Left ventricle myocardium inferior (tissue), 1 donor: ENCODE measurements at regions not wholly inside any gene's neighbourhood (a gene's known extent, or its start where the extent isn't known, plus 50 kb on each side); places are given as distances from the start of the nearest gene placed in this dataset.
A peak's percentile ranks its signal among the peaks of the same experiment; 100 is the strongest.

Experiments used
- DNase-seq: peaks from one replicate; pipeline ENCODE4 v3.0.0-alpha.2; 2020
- H3K27ac ChIP-seq: fragments of 200-600 bp; replicated peaks from 2 replicates; pipeline ENCODE4 v1.8.0; 2021
- H3K27me3 ChIP-seq: fragments of 200-600 bp; 2 replicates; pipeline ENCODE4 v1.8.0; 2021; ENCODE audit warnings: low read depth
- H3K36me3 ChIP-seq: fragments of 200-600 bp; 2 replicates; pipeline ENCODE4 v1.8.0; 2021
- H3K4me1 ChIP-seq: fragments of 200-600 bp; 2 replicates; pipeline ENCODE4 v1.8.0; 2021
- H3K4me3 ChIP-seq: fragments of 200-600 bp; 2 replicates; pipeline ENCODE4 v1.8.0; 2021; ENCODE audit warnings: mild to moderate bottlenecking, moderate library complexity
- H3K9me3 ChIP-seq: fragments of 200-600 bp; replicated peaks from 2 replicates; pipeline ENCODE4 v1.8.0; 2021
- intact Hi-C: fragments of 100-400 bp; cut with micrococcal nuclease; formaldehyde crosslinking; loops from one replicate; pipeline ENCODE4 v1.11.0; 2022
- TF ChIP-seq, protein P1 (sequence below): fragments of 200-600 bp; IDR thresholded peaks from 2 replicates; pipeline ENCODE4 v1.8.0; 2021; ENCODE audit warnings: antibody characterized with exemption, mild to moderate bottlenecking, borderline replicate concordance
- donor health status: DM: no; HTN: yes; CAD: no; lungs with severe emphysema.

DNA sequence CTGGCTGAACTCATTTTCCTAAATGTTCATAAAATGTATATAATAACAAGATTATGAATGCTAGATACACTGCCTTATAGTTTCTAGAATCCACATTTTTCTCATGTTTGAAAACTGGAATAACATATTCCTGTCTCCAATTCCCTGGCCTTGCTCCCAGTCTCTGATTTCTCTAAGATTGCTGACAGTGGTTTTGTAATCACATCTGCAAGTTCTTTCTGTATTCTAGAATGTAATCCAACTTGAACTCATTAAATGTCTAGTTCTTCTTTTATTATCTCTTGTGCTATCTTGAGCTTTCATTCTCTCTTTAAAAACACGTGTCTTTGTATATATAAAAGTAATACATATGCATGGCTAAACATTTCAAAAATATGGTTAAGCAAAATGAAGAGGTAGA lies 215.2 kb upstream of the ADAMTS9 start:
- H3K9me3 ChIP-seq, result no peaks in the 10 kb centered on the region
- H3K4me3 ChIP-seq, result no peak overlapping the region
- DNase-seq, result no peak
- peaks cover 80% of the 10 kb centered on the region for H3K4me1 ChIP-seq
- TF ChIP-seq, protein P1, sequence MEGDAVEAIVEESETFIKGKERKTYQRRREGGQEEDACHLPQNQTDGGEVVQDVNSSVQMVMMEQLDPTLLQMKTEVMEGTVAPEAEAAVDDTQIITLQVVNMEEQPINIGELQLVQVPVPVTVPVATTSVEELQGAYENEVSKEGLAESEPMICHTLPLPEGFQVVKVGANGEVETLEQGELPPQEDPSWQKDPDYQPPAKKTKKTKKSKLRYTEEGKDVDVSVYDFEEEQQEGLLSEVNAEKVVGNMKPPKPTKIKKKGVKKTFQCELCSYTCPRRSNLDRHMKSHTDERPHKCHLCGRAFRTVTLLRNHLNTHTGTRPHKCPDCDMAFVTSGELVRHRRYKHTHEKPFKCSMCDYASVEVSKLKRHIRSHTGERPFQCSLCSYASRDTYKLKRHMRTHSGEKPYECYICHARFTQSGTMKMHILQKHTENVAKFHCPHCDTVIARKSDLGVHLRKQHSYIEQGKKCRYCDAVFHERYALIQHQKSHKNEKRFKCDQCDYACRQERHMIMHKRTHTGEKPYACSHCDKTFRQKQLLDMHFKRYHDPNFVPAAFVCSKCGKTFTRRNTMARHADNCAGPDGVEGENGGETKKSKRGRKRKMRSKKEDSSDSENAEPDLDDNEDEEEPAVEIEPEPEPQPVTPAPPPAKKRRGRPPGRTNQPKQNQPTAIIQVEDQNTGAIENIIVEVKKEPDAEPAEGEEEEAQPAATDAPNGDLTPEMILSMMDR, result no peak
- intact Hi-C loops, result no loop called here
- H3K27ac ChIP-seq, result peak overlapping the region; percentile 91
- H3K36me3 ChIP-seq, result no peaks in the 10 kb centered on the region
- H3K27me3 ChIP-seq, result no peaks in the 10 kb centered on the region

DNA sequence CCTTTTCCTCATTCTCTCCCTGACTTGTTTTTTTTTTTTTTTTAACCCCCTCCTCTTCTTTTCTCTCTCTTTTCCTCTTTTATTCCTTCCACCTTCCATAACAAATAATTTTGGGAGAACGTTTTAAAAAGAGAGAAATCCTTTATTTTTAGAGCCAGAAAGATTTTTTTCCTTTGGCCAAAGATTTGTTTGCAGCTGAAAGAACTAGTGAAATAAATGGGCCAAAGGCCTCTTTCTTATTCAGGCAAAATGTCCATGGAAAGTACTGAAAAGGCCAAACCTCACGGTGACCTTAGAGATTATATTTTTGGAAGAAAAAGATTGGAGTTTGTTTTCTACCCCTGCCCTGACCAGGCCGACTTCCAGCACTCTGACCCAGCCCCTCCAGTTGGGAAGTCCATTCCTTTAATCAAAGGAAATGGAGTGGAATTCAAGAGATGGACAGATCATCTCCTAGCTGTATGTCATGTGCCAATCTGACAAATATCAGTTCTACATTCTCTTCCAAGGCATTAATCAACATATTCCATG lies 214.3 kb upstream of the ADAMTS9 start:
- intact Hi-C loops, result no loop called here

DNA sequence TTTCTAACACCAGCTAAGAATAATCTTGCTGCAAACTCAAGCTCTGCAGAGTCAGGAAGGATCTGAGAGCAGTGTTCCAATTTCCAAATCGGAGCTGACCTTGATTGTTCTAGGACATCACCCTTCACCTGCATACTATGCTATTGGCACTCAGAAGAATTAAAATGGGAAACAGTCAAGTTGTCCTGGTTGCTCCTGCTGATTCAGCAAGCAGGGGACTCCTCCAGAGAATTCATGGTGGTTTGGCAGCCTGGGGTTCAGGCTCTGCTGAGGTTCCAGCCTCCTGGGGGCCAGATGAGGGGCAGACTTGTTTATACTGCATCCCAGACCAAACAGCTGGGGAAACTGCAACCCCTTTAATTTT lies 213.7 kb upstream of the ADAMTS9 start:
- no peaks in the 10 kb centered on the region for H3K27me3 ChIP-seq
- H3K9me3 ChIP-seq, result no peaks in the 10 kb centered on the region
- H3K36me3 ChIP-seq, result no peaks in the 10 kb centered on the region
- TF ChIP-seq, protein P1, result no peak
- intact Hi-C loops, result no loop called here
- H3K4me3 ChIP-seq, result peak overlapping the region; percentile 18
- DNase-seq, result no peak
- H3K27ac ChIP-seq, result peak overlapping the region; percentile 91
- H3K4me1 ChIP-seq, result peaks cover 70% of the 10 kb centered on the region

More for the DNA sequence above, 214.3 kb upstream of the ADAMTS9 start:
- H3K4me1 ChIP-seq, result peaks cover 70% of the 10 kb centered on the region
- no peaks in the 10 kb centered on the region for H3K36me3 ChIP-seq
- H3K9me3 ChIP-seq, result no peaks in the 10 kb centered on the region
- no peak overlapping the region for H3K4me3 ChIP-seq
- peak overlapping the region; percentile 91 for H3K27ac ChIP-seq
- TF ChIP-seq, protein P1, result no peak
- no peaks in the 10 kb centered on the region for H3K27me3 ChIP-seq
- no peak for DNase-seq

DNA sequence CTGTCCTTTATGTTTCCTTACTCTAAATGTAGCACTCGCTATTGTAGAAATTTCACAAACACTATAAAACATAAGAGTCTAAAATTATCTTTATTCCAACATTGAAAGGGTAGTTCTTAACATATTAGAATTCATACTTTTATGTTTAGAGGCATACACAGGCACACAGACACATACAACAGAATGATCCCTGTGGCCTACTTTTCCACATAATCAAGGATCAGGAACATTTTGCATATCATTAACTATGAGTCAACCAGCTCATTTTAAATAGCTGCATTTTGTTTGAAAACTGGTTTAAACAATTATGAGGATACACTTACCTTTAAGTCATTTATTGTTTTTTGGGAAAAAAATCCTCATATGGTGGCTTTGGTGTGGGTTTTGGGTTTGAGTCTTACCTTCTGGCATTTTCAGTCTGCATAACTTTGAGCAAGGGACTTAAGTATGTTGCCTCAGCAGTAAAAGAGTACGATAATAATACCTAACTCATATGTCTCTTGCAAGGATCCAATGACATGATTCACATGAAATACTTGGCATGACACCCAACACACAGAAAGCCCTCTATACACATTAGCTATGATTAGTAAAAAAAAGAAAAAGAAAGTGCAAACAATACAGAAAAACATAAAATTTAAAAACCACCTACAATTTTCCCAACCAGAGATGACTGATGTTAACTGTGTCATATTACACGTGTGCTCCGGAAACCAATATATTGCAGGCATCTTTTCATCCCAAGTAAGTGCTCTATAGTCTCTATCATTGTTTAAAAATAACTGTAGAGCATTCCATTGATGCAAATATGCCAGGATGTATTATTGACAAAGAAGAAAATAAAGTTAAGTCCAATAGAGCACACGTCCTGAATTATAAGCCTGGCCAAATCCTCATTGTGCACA lies 213.1 kb upstream of the ADAMTS9 start:
- peak overlapping the region; percentile 91 for H3K27ac ChIP-seq
- peaks cover 70% of the 10 kb centered on the region for H3K4me1 ChIP-seq
- no peaks in the 10 kb centered on the region for H3K27me3 ChIP-seq
- DNase-seq, result no peak
- intact Hi-C loops, result no loop called here
- no peaks in the 10 kb centered on the region for H3K36me3 ChIP-seq
- TF ChIP-seq, protein P1, result no peak
- H3K4me3 ChIP-seq, result peak overlapping the region; percentile 18
- no peaks in the 10 kb centered on the region for H3K9me3 ChIP-seq

DNA sequence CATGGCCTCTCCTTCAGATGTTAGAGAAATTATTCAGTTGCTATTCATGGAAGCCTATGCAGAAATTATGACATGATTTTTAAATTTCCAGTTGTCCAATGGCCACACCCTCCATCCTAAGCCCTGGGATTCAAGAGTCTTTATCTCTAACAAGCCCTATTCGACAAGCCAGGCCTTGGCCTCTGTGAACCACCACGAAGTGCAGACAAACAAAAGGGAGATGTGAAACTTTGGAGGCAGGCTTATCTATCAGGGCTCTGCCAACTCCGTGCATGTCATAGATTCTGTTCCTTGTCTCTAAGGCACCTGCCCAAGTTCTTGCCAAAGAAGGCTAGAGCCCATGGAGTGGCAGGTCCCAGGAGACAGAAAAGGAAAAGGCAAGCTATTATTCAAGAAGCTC lies 212.4 kb upstream of the ADAMTS9 start:
- H3K9me3 ChIP-seq, result no peaks in the 10 kb centered on the region
- TF ChIP-seq, protein P1, result no peak
- H3K4me1 ChIP-seq, result peaks cover 73% of the 10 kb centered on the region
- intact Hi-C loops, result no loop called here
- H3K27me3 ChIP-seq, result no peaks in the 10 kb centered on the region
- H3K27ac ChIP-seq, result peak overlapping the region; percentile 91
- H3K4me3 ChIP-seq, result no peak overlapping the region
- H3K36me3 ChIP-seq, result no peaks in the 10 kb centered on the region
- DNase-seq, result peak; percentile 29
